ENCODE measurements at regions not wholly inside any gene's neighbourhood (a gene's known extent, or its start where the extent isn't known, plus 50 kb on each side); places are given as distances from the start of the nearest gene placed in this dataset.

- TF ChIP-seq POLR2A (IDR thresholded peaks at IDR 0.05) (no peak), CTCF (IDR thresholded peaks at IDR 0.05) (no peak)
Observed at GRCh38 chr7:91412298-91412697, 148.1 kb downstream of the FZD1 start.
